ENCODE measurements at regions not wholly inside any gene's neighbourhood (a gene's known extent, or its start where the extent isn't known, plus 50 kb on each side); places are given as distances from the start of the nearest gene placed in this dataset.

DNA sequence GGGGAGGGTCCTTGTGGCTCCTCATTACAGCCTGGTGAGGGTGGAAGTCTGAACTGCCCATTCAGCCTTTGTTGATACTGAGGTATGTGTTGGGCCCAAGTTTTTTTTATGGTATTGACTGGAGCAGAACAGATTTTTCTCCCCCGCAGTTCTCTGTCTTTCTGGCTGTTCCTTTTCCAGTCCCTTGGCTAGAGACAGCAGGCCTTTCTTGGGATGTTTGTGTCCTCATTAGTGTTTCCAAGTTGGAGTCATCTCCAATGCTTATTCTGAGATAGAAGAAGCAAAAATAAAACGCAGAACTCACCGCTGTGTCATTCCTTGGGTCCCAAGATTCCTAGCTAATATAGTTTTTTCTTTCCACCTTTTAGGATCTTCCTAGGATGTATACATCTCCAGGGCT lies 193.3 kb downstream of the RAMP3 start:
- no peak for DNase-seq (ENCODE audit: low read depth)

DNA sequence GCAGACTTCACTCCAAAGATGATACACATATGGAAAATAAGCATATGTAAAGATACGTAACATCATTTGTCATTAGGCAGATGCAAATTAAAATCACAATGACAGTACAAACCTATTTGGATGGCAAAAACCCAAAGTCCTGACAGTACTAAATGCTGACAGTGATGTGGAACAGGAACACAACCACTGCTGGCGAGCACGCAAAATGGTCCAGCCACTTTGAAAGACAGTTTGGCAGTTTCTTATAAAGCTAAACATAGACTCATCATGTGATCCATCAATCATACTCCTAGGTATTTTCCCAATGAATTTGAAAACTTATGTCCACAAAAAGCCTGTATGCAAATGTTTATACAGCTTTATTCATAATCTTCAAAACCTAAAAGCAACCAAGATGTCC lies 200.7 kb downstream of the RAMP3 start:
- no peak for DNase-seq (ENCODE audit: low read depth)

DNA sequence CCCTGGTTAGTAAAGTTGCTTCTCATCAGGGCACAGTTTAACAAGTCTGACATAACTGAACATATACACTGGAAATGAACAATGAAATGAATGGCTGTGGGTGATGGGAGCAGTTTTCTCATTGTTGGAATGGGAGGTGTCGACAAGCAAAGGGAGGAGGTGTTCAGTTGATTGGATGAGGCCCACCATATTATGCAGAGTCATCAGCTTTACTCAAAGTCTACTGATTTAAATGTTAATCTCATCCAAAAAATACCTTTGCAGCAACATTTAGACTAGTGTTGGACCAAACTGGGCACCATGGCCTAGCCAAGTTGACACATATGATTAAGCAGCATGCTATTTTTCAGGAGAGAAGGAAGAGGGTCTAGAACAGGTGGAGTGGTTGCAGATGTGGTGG lies 201.7 kb downstream of the RAMP3 start:
- no peak for DNase-seq (ENCODE audit: low read depth)

DNA sequence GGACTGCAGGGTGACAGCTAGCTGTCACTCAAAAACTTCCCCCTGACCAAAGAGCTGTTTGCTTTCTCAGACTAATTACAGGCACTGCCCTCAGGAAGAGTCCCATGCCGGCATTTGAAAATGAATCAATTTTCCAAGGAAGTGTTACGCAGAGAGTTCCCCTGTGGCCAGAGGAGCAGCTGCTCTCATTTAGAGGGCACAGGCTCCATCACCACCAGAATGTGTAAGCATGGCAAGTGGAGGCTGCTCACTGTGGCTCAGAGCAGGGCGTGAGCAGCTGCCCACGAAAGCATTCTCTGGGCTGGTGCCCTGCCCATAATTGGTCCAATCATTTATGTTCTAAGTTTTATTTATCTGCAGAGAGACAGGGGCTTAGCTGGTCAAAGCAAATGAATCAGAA lies 202.2 kb downstream of the RAMP3 start:
- no peak for DNase-seq (ENCODE audit: low read depth)

DNA sequence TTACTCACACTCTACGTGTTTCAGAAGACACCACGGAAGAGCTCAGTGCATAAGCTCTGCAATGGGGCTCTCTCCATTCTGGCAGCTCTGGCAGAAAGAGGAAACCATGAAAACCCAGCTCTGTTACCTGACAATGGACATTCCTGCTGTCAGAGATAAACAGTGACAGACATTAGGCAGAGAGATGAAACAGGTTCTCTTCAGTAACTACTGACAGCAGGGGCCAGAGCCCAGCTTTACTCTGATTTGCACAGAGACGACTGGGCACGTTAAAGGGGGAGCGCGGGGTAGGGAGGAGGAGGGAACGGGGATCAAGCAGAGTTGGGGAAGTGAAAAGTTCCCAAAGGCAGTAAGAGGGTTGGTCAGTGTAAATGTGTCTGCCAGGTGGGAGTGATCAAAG lies 206.1 kb downstream of the RAMP3 start:
- DNase-seq (ENCODE audit: low read depth): no peak

DNA sequence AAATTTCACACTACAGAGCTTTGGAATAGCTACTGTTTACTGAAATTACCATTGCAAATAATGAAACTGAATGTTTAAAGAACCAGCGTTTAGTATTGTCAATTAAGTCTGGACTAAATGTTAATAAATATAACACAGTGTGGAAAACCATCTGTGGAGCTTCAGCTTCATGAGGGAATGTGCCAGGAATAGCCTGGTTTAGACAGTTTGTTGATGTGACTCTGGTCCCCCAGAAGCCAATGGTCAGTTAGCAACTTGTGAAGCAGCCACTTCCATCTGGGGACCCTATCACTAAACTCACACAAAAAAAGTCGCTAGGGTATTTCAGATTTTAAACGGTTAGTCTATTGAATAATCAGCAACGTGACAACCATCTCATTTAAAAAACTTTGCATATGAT lies 207.8 kb downstream of the RAMP3 start:
- DNase-seq (ENCODE audit: low read depth): no peak

DNA sequence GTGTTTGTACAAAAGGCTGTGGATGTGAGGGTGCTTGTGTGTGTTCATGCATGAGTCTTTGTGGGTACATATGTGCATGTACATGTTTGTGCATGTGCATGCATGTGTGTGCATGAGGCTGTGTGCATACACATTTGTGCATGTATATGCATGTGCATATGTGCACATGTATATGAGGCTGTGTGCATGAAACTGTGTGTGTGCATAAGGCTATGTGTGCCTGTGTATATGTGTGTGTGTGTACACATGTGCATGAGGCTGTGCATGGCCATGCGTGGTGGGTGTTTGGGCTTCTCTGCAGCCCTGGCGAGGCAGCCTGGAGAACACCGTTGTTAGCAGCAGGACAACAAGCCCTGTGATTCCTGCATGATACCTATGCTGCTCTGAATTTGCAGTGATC lies 207.7 kb upstream of the ADCY1 start:
- DNase-seq (ENCODE audit: low read depth): no peak

DNA sequence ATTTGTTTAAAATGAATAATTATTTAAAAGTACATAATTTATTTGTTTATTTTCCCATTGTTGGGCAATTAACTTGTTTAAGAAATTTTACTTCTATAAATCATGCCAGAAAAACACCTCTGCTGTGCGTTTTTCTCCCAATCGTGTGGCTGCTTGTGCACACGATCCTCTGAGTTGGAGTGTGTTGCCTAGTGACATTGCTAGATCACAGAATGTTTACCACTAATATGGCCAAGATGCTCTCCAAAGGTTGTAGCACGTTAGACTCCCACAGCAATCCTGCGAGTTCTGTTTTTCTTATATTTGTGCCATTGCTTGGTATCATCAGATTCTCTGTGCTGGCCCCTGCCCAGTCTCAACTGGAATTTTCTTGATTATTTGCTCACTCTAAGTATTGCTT lies 207.1 kb upstream of the ADCY1 start:
- no peak for DNase-seq (ENCODE audit: low read depth)

DNA sequence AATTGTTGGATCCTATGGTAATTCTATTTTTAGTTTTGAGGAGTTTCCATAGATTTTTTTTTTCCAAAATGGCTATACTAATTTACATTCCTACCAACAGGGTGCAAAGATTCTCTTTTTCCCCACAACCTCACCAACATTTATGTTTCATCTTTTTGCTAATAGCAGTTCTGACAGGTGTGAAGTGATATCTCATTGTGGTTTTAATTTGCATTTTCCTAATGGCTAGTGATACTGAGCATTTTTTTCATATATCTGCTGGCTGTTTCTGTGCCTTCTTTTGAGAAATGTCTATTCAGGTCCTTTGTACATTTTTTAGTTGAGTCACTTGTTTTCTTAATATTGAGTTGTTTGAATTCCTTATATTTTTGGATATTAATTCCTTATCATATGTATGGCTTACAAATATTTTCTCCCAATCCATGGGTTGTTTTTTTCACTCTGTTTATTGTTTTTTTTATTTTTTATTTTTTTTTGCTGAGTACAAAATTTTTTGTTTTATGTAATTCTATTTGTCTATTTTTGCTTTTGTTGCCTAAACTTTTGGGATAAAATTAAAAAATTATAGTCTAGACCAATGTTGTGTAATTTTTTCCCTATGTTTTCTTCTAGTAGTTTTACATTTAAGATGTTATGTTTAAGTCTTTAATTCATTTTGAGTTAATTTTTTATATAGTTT lies 205.9 kb upstream of the ADCY1 start:
- DNase-seq (ENCODE audit: low read depth): no peak

DNA sequence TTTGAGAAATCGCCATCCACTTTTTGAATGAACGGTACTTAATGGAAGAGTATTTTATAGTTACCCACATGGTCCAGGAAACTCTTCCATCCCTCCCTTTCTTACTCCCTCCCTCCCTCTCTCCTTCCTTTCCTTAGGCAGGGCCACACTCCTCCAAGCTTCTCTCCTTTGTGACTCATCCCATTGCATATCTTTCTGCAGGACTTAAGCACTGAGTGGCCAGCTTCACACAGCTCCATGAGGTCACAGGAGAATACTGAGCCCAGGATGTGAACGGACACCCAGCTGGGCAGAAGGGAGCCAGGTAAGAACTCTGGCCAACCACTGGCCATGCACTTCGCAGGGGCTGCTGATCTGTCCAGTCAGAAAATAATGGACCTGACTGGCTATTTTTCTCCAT lies 189.7 kb upstream of the ADCY1 start:
- DNase-seq (ENCODE audit: low read depth): peak; percentile 6

DNA sequence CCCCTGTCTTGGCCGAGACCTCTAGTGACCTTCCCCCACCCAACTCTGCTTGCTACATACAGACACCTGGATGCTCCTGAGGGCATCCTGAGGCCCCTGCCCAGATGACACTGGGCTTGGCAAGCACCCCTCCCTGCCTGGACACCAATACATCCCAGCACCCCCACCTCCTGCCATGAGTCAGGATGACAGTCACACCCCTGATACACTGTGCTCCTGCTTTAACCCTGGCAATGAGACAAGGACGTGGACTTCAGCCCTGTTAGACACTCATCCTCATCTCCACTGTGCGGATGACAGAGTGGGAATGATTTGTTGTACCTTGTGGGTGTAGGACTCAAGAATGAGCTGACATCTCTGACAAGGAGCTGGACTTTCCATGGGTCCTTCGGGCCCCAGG lies 186.3 kb upstream of the ADCY1 start:
- DNase-seq (ENCODE audit: low read depth): no peak

DNA sequence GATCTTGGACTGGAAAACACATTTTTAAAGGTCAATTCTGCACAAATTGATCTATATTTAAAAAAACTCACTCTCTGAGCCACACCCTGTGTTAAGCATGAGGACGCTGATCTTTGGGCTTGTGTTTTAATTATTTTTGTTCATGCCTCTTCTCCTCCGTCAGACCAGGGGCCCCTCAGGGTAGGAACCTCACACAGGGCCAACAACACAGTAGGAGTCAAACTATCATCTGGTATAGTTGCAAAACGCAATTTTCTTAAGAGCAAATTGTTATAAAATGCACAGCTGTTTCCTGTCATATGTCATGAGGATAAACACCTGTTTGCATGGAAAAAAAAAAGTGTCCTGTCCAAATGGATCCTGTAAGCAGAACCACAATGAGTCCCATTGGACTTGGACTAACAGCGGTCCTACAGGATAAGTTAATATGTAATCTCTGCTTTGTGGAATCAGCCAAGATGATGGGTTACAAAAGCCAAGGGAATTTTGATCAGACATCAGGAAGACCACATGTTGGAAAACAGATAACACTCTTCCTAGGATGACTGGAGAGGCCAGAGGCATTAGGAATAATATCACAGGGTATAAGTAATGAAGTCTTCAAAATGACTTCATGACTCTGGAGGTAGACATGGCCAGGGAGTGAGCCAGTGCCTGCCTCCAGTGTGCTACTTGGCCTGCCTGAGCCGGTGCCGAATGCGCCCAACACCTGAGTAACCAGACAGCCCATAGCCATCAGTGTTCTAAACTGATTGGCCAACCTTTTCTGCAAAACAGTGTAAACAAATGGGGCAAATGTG lies 184.9 kb upstream of the ADCY1 start:
- no peak for DNase-seq (ENCODE audit: low read depth)

DNA sequence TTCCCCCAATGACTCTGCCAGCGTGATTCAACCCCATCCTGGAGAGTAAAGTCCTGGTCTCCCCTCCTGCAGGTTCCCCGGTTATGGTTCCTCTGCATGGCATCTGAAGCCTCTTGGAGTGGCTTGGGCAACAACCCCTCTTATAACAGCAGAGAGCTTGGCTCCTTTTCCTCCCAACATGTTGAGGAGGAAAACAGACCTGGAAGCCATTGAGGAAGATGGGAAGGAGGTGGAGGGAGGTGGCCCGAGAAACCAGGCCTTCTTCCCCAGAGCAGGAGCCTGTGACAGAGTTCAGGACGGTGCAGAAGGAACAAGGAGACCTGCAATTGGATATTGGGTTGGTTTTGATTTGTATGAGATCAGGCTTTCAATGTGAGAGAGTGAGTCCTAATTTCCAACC lies 184.0 kb upstream of the ADCY1 start:
- DNase-seq (ENCODE audit: low read depth): no peak

DNA sequence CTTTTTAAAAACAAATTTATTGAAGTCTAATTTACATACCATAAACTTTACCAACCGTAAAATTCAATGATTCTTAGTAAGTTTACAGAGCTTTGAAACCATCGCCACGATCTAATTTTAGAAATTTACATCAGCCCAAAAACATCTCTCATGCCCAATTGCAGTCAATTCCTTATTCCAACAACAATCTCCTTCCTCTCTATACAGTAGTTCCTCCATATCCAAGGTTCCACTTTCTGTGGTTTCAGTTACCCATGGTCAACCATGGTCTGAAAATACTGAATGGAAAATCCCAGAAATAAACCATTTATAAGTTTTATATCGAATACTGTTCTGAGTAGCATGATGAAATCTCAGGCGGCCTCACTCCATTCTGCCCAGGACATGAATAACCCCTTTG lies 183.4 kb upstream of the ADCY1 start:
- no peak for DNase-seq (ENCODE audit: low read depth)

DNA sequence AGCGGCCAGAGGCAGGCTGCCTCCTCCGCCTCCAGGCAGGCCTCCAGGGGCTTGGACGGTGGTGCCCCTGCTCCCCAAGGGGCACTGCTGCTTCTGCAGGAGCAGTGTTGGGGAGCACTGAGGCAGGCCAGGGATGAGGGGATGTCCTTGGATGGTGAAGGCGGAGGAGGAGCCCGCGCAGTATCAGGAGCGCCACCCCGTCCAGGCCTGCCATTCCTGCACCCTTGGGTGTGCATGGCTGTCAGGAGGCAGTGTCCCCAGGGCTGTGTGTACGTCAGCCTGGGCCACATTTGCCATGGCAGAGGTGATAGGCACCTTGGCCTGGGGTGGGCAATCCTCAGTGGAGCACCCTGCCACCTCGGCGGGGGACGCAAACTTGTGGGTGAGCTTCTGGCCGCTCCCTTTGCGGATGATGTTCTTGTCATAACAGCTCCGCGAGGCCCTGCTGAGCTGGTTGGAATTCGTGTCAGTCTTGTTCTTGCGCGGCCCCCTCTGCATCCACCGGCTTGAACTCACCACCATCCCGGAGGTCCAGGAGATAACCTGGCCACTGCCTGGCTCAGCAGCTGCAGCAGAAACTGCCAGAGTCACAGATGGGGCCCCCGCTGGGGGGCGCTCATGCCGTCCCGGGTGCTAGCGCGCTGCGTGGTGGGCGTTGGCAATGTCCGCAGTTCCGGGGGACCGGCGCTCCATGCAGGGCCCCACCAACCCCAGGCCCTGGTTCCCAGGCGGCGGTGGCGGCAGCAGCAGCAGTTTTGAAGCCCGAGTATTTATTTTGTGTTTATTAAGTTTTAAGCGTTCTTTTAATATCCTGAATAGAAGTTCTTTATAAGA lies 182.3 kb upstream of the ADCY1 start:
- DNase-seq (ENCODE audit: low read depth): no peak

DNA sequence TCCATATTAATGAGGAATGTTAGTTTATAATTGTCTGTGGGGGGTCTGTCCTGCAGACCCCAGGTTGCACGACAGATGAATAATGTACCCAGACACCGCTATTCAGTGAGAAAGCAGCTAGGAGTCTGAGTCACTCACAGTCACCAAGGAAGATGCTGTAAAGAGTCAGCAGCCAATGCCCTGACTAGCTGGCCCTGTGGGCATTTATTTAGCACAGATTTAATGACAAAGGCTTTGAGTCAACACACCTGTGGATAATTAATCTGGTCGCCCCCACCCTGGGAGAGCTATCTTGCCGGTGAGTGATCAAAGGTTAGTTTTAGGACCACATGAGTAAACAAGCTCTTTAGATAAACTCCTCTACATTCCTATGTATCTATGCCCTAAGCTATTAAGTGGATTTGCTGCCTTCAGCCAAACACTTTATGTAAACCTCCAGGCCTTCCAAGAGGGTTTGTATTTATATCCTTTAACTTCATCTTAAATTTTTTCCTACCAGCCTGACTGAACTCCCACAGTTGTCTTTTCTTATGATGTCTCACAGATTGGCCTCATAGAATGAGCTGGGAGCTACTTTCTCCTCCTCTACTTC lies 180.0 kb upstream of the ADCY1 start:
- DNase-seq (ENCODE audit: low read depth): no peak

DNA sequence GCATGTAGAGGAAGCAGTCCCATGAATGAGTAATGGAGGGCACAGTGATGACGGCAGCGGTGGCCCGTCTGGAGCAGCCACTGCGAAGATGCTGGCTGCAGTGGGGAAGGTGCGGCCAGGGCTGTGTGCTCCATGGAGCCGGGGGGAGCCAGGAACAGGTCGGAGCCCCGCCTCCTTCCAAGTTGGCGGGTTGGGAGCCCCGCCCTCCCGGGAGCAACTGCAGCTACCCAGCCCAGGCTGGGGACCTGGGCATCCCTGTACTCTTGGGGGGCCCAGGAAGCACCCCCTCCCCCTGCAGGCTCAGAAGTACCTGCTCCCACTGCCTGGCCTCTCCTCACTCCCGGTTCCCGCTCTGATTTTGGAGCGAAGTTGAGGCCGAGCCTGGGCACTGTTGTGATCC lies 175.1 kb upstream of the ADCY1 start:
- DNase-seq (ENCODE audit: low read depth): no peak

DNA sequence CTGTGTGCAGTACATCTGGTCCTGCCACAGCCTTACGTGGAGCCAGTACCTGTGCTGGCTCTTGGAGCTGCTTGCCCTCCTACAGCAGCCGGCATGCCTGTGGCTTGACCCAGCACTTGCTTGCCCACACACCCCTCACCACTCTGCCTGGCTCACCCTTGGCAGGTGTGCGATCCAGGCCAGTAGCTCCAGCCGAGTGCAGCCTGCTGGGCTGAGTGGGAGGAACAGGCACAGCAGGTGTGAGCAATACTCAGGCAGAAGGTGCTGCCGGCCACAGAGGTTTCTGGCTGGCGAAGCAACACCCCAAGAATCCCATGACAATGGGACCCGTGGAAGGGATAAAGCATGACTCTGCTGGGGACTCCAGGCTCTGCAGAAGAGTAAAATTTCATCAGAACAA lies 173.5 kb upstream of the ADCY1 start:
- DNase-seq (ENCODE audit: low read depth): no peak

DNA sequence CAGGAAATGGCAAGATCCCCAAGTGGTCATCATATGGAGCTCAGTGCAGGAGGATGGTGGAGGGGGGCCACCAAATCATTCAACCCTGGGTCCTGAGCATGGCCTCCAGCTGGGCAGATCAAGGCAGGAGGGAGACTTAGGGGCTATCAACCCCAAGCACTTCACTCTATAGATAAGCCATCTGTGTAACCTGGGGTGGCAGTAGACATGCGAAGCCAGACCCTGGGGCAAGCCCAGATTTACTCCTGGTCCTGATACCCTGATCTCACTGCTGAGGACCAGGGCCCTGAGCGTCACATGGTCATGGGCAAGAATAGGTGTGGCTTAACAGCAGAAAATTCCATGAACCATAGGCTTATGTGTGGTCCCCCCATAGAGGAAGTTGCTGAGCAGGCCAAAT lies 173.0 kb upstream of the ADCY1 start:
- DNase-seq (ENCODE audit: low read depth): no peak

DNA sequence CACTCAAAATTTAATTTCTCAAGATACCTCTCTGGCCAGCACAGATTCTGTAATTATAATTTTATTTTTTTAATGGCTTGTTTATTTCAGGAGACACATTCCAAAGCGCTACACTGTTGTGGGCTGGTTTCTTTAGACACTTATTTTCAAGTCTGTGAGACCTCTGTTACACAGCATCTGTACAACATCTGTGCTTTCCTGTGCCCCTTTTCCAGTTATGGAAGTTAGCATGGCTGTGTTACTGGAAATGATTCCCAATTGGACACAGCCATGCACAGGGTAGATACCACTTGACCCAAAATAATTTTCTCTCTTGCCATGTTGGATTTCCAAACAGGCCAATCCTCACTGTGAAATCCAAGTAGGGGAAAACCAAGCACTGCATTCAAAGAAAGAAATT lies 172.3 kb upstream of the ADCY1 start:
- DNase-seq (ENCODE audit: low read depth): no peak

DNA sequence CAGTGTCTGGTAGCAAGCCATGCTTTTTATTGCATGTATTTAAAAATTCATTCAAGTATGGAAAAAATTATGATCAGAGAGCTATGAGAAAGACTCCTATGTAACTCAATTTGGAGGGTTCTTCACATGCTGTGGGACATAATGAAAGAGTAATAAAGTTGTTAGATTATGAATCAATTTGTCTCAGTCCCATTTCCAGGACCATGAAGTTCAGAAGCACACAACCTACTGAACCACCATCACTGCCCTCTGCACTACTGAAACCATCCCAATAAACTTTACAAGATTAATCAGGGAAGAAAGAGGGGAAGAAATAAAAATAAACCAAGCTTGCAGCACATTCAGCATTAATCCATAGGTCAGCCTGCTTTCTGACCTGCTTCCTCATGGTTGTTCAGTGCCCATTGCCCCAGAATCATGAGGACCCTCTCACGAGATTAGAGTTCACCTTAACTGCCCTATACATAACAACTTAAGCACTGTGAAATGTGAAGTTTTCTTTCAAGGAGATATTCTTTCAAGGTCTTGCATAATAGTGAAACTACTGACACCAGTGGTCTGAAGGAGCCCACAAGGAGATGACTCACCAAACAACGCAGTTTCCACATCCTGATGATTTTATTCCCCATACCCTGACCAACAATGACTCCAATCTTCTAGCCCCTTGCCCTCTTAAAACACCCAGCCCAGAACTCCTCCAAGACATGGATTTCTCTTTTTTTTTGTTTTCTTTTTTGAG lies 171.5 kb upstream of the ADCY1 start:
- DNase-seq (ENCODE audit: low read depth): peak; percentile 10

DNA sequence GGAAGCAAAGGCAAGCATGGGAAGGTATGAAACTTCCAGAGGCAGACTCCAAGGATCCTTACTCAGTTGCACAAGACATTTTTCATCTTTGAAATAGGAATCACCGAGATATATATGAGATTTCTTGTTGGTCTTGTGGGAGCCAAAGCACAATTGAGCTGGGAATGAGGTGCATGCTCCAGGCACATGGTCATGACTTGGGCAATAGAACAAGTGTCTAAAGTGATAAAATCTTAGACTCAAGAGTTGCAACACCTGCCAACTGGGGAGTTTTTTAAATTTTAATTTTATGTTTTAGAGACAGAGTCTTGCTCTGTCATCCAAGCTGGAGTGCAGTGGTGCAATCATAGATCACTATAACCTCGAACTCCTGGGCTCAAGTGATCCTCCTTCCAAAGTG lies 169.5 kb upstream of the ADCY1 start:
- DNase-seq (ENCODE audit: low read depth): no peak

Data from GM04504 (cell line).